ENCODE measurements at regions not wholly inside any gene's neighbourhood (a gene's known extent, or its start where the extent isn't known, plus 50 kb on each side); places are given as distances from the start of the nearest gene placed in this dataset.

GRCh38 chr4:30518211-30518610 is 202.0 kb upstream of the PCDH7 start:
- H3K23ac ChIP-seq (ENCODE audit: insufficient read length) = no peak overlapping the region
- no peak overlapping the region for H2BK15ac ChIP-seq (ENCODE audit: low read length)
- DNase-seq (ENCODE audit: low read depth in 1 of 2, low spot score in 2 of 2) (no peak), FAIRE-seq (no peak)
- no peak overlapping the region for H2AK5ac ChIP-seq (ENCODE audit: low read depth, low read length)
- H3K4me2 ChIP-seq (ENCODE audit: insufficient read depth in 1 of 2, low read depth in 2 of 2, low read length in 2 of 2) = no peak overlapping the region
- no peak overlapping the region for H3K14ac ChIP-seq (ENCODE audit: insufficient read length)
- H3K4me3 ChIP-seq (ENCODE audit: extremely low read depth in 1 of 4, insufficient read depth in 2 of 4, low read depth in 3 of 4, low read length in 4 of 4) = no peak overlapping the region
- H3K27ac ChIP-seq (ENCODE audit: low read depth, low read length) = no peak overlapping the region
- no peak overlapping the region for H4K91ac ChIP-seq (replicated peaks; ENCODE audit: insufficient read length, low read length)
- no peak overlapping the region for H2BK5ac ChIP-seq (ENCODE audit: low read depth, low read length)
- H2BK20ac ChIP-seq (ENCODE audit: low read length) = no peak overlapping the region
- no peak overlapping the region for H2AFZ ChIP-seq (ENCODE audit: low read length)
- CTCF ChIA-PET (ENCODE audit: partially characterized antibody) = interaction anchor here (1.2 kb wide), 1 partner anchor 16 kb away, joined by 4 read pairs; no protein-coding TSS in a partner anchor
- no peak overlapping the region for H3K18ac ChIP-seq (ENCODE audit: extremely low read depth, low read length)
- TF ChIP-seq EGR1 (IDR thresholded peaks at IDR 0.05; ENCODE audit: borderline replicate concordance, low read depth, low read length) (no peak), SUZ12 (IDR thresholded peaks at IDR 0.05; ENCODE audit: low read length) (no peak), SP4 (IDR thresholded peaks at IDR 0.05; ENCODE audit: low read length) (no peak), RXRA (IDR thresholded peaks at IDR 0.05; ENCODE audit: insufficient read depth, low read depth, low read length) (no peak), HDAC2 (IDR thresholded peaks at IDR 0.05; ENCODE audit: borderline replicate concordance in 1 of 2, low read depth in 2 of 2, low read length in 2 of 2) (no peak)
- no peak overlapping the region for H2BK120ac ChIP-seq (replicated peaks; ENCODE audit: low read depth, low read length)
- peaks cover 0 to 3% of the 10 kb centered on the region in 2 experiments; a peak in 1 of 4 replicates for H3K9me3 ChIP-seq (ENCODE audit: insufficient read depth in 2 of 2, low read depth in 1 of 2, low read length in 1 of 2)
- no peak overlapping the region for H4K8ac ChIP-seq (ENCODE audit: extremely low read depth, insufficient read depth, low read length)
- no peaks in the 10 kb centered on the region for H3K36me3 ChIP-seq (ENCODE audit: control insufficient read depth in 2 of 4, insufficient read depth in 4 of 4, low read length in 3 of 4)
- no peak overlapping the region for H2BK12ac ChIP-seq (ENCODE audit: low read depth, low read length)
- no peaks in the 10 kb centered on the region for H3K4me1 ChIP-seq (replicated peaks in 1 of 4; ENCODE audit: control insufficient read depth in 3 of 4, insufficient read depth in 4 of 4, low read length in 3 of 4)
- no peaks in the 10 kb centered on the region for H3K79me2 ChIP-seq (ENCODE audit: control insufficient read depth in 1 of 2, insufficient read depth in 2 of 2, low read length in 2 of 2)
- no peak overlapping the region for H3K4ac ChIP-seq (replicated peaks; ENCODE audit: insufficient read length, low read depth, low read length)
- H3K56ac ChIP-seq (replicated peaks; ENCODE audit: insufficient read length, low read depth, low read length) = no peak overlapping the region
- no peaks in the 10 kb centered on the region for H3K27me3 ChIP-seq (replicated peaks in 1 of 4; ENCODE audit: control insufficient read depth in 3 of 4, extremely low read depth in 1 of 4, insufficient read depth in 3 of 4, low read length in 3 of 4)
- H3K9ac ChIP-seq (replicated peaks in 1 of 4; ENCODE audit: extremely low read depth in 1 of 4, low read depth in 3 of 4, low read length in 3 of 4) = no peak overlapping the region
- H4K20me1 ChIP-seq (replicated peaks in 1 of 2; ENCODE audit: control insufficient read depth in 1 of 2, insufficient read depth in 2 of 2, low read length in 2 of 2) = no peaks in the 10 kb centered on the region
- no peak overlapping the region for H4K5ac ChIP-seq (ENCODE audit: insufficient read length, low read depth, low read length)
- WGBS, 2 experiments (ENCODE audit: extremely low coverage in 1 of 2, insufficient coverage in 1 of 2, insufficient read length in 1 of 2, insufficient replicate concordance in 2 of 2, low coverage in 1 of 2, low lambda C conversion rate in 2 of 2, missing lambda C conversion rate in 1 of 2) = 45% methylated on average over 2 of the region's 2 CpGs; no CpG with 5 or more reads in 1 of the 2 experiments
- no peaks in the 10 kb centered on the region for H3K23me2 ChIP-seq (ENCODE audit: low read depth, low read length)
- POLR2A ChIA-PET (ENCODE audit: partially characterized antibody) = no interaction called here
- no peaks in the 10 kb centered on the region for H3K79me1 ChIP-seq (ENCODE audit: low read depth, low read length)
